22Rv1 (cell line): ENCODE measurements at regions not wholly inside any gene's neighbourhood (a gene's known extent, or its start where the extent isn't known, plus 50 kb on each side); places are given as distances from the start of the nearest gene placed in this dataset.

ENCODE experiments used
- CTCF ChIP-seq: fragments of 450-650 bp; IDR thresholded peaks from 2 replicates; pipeline ENCODE4 v1.5.1; 2017; ENCODE audit warnings: mild to moderate bottlenecking
- ZFX ChIP-seq: fragments of 450-650 bp; IDR thresholded peaks from 2 replicates; pipeline ENCODE4 v1.6.1; 2017; ENCODE audit warnings: antibody characterized with exemption, borderline replicate concordance

GRCh38 chr12:19588951-19589350 is 149.7 kb downstream of the AEBP2 start:
- TF ChIP-seq CTCF: no peak
- TF ChIP-seq ZFX: no peak
